Peyer's patch (tissue), 4 donors: ENCODE measurements at regions not wholly inside any gene's neighbourhood (a gene's known extent, or its start where the extent isn't known, plus 50 kb on each side); places are given as distances from the start of the nearest gene placed in this dataset.
"Not testable (repeated sequence)": the region's sequence is repeated elsewhere in the genome, so short reads cannot be mapped to it uniquely, and the experiment has no call there.

ENCODE experiments used
- DNase-seq, 3 donors: peaks; one replicate each; pipeline ENCODE4 v3.0.0-alpha.2; 2017 to 2019
- H3K27ac ChIP-seq, 4 donors: fragments of 200-600 bp; sonication (generic); one replicate each; pipeline ENCODE4 v1.5.1; 2016 to 2019
- H3K27me3 ChIP-seq, 2 donors: fragments of 200-600 bp; sonication (generic); one replicate each; pipeline ENCODE4 v1.5.1; 2019
- H3K36me3 ChIP-seq, 3 donors: fragments of 200-600 bp; sonication (generic); one replicate each; pipeline ENCODE4 v1.5.1; 2016 to 2019
- H3K4me1 ChIP-seq, 4 donors: fragments of 200-600 bp; sonication (generic); one replicate each; pipeline ENCODE4 v1.5.1; 2016 to 2019
- H3K4me3 ChIP-seq, 4 donors: fragments of 200-600 bp; sonication (generic); 1 replicate in 3 of 4; 2 replicates in 1 of 4; pipeline ENCODE4 v1.5.1; 2016 to 2019; ENCODE audit warnings: mild to moderate bottlenecking in 1 of 4
- H3K9me3 ChIP-seq, 4 donors: fragments of 200-600 bp; sonication (generic); one replicate each; pipeline ENCODE4 v1.5.1; 2016 to 2019; ENCODE audit warnings: mild to moderate bottlenecking in 1 of 4
- CTCF ChIP-seq, 6 experiments: fragments of 450-650 bp in 4 of 6; fragments of 200-600 bp in 2 of 6; sonication (generic) in 1 of 6; IDR thresholded peaks; one replicate each; pipeline ENCODE4 v1.5.1; 2017 to 2019; ENCODE audit warnings: antibody characterized with exemption in 6 of 6, mild to moderate bottlenecking in 3 of 6, moderate library complexity in 1 of 6
- POLR2A ChIP-seq, 2 donors: fragments of 450-650 bp; IDR thresholded peaks; one replicate each; pipeline ENCODE4 v1.5.1; 2017; ENCODE audit warnings: antibody characterized with exemption in 2 of 2, mild to moderate bottlenecking in 2 of 2, moderate library complexity in 2 of 2

GRCh38 chr14:77990337-77990736 is 179.8 kb upstream of the NRXN3 start:
- Histone ChIP-seq H3K27ac (no peak overlapping the region), H3K9me3 (no peaks in the 10 kb centered on the region), H3K4me1 (no peaks in the 10 kb centered on the region), H3K36me3 (no peaks in the 10 kb centered on the region), H3K4me3 (no peak overlapping the region), H3K27me3 (no peaks in the 10 kb centered on the region)
- DNase-seq: no peak
- TF ChIP-seq POLR2A (IDR thresholded peaks at IDR 0.05) (no peak), CTCF (IDR thresholded peaks at IDR 0.05) (no peak)

GRCh38 chr14:77991128-77991772 is 178.9 kb upstream of the NRXN3 start:
- DNase-seq: no peak
- TF ChIP-seq POLR2A (IDR thresholded peaks at IDR 0.05) (no peak), CTCF (IDR thresholded peaks at IDR 0.05) (no peak)

GRCh38 chr14:78005325-78005724 is 164.8 kb upstream of the NRXN3 start:
- Histone ChIP-seq H3K36me3 (no peaks in the 10 kb centered on the region), H3K9me3 (peaks cover 0 to 5% (median 0%) of the 10 kb centered on the region in 4 donors), H3K27me3 (no peaks in the 10 kb centered on the region), H3K4me1 (no peaks in the 10 kb centered on the region), H3K27ac (no peak overlapping the region), H3K4me3 (no peak overlapping the region)
- TF ChIP-seq POLR2A (IDR thresholded peaks at IDR 0.05) (no peak), CTCF (IDR thresholded peaks at IDR 0.05) (no peak)
- DNase-seq: no peak

More at GRCh38 chr14:77991128-77991772, 178.9 kb upstream of the NRXN3 start:
- H3K9me3 ChIP-seq: no peaks in the 10 kb centered on the region
- H3K27ac ChIP-seq: no peak overlapping the region
- H3K36me3 ChIP-seq: no peaks in the 10 kb centered on the region
- no peaks in the 10 kb centered on the region for H3K27me3 ChIP-seq
- no peak overlapping the region for H3K4me3 ChIP-seq
- H3K4me1 ChIP-seq: no peaks in the 10 kb centered on the region

- no peak for DNase-seq
- Histone ChIP-seq H3K9me3 (no peaks in the 10 kb centered on the region), H3K27me3 (no peaks in the 10 kb centered on the region), H3K27ac (no peak overlapping the region), H3K36me3 (no peaks in the 10 kb centered on the region), H3K4me3 (no peak overlapping the region), H3K4me1 (no peaks in the 10 kb centered on the region)
- no peak for TF ChIP-seq CTCF (IDR thresholded peaks at IDR 0.05)
- no peak for TF ChIP-seq POLR2A (IDR thresholded peaks at IDR 0.05)
Observed at GRCh38 chr14:78007160-78007559, 163.0 kb upstream of the NRXN3 start.

GRCh38 chr14:78010688-78011087 is 159.5 kb upstream of the NRXN3 start:
- Histone ChIP-seq H3K4me3 (no peak overlapping the region), H3K9me3 (no peaks in the 10 kb centered on the region), H3K27ac (no peak overlapping the region), H3K27me3 (no peaks in the 10 kb centered on the region), H3K4me1 (no peaks in the 10 kb centered on the region), H3K36me3 (no peaks in the 10 kb centered on the region)
- DNase-seq: no peak
- TF ChIP-seq POLR2A (IDR thresholded peaks at IDR 0.05): no peak
- no peak for TF ChIP-seq CTCF (IDR thresholded peaks at IDR 0.05)

GRCh38 chr14:78013911-78014310 is 156.3 kb upstream of the NRXN3 start:
- H3K27ac ChIP-seq, H3K36me3 ChIP-seq, H3K4me3 ChIP-seq, DNase-seq, H3K4me1 ChIP-seq, H3K27me3 ChIP-seq, H3K9me3 ChIP-seq: not testable (repeated sequence)
